NCI-H1930 (cell line): ENCODE measurements at regions not wholly inside any gene's neighbourhood (a gene's known extent, or its start where the extent isn't known, plus 50 kb on each side); places are given as distances from the start of the nearest gene placed in this dataset.
"Not testable (repeated sequence)": the region's sequence is repeated elsewhere in the genome, so short reads cannot be mapped to it uniquely, and the experiment has no call there.

Source experiments
- DNase-seq, 2 experiments: peaks; one replicate each; lab custom pipeline; 2025; lab: John Stamatoyannopoulos, UW

- DNase-seq = no peak
Observed at GRCh38 chr12:22810036-22810435, 185.1 kb downstream of the ETNK1 start.

GRCh38 chr12:22812531-22812930 lies 187.6 kb downstream of the ETNK1 start:
- DNase-seq = no peak

- DNase-seq = no peak
Observed at GRCh38 chr12:22821985-22822384, 197.0 kb downstream of the ETNK1 start.

GRCh38 chr12:22826026-22826425 lies 201.1 kb downstream of the ETNK1 start:
- DNase-seq = no peak

GRCh38 chr12:22826446-22826981 lies 201.5 kb downstream of the ETNK1 start:
- DNase-seq = not testable (repeated sequence)

- no peak for DNase-seq
Observed at GRCh38 chr12:22828066-22828465, 203.1 kb downstream of the ETNK1 start.

- no peak for DNase-seq
Observed at GRCh38 chr12:22835431-22835830, 210.5 kb downstream of the ETNK1 start.

- no peak for DNase-seq
Observed at GRCh38 chr12:22850185-22850584, 225.2 kb downstream of the ETNK1 start.

- DNase-seq = no peak
Observed at GRCh38 chr12:22851532-22851931, 226.6 kb downstream of the ETNK1 start.

GRCh38 chr12:22855456-22855855 lies 230.5 kb downstream of the ETNK1 start:
- DNase-seq = no peak

GRCh38 chr12:22856178-22856577 lies 231.2 kb downstream of the ETNK1 start:
- peak in 1 of 2 experiments; percentile 54 for DNase-seq

GRCh38 chr12:22858849-22859570 lies 234.0 kb downstream of the ETNK1 start:
- DNase-seq = no peak

GRCh38 chr12:22860926-22861325 lies 236.0 kb downstream of the ETNK1 start:
- no peak for DNase-seq

GRCh38 chr12:22865822-22866221 lies 240.9 kb downstream of the ETNK1 start:
- no peak for DNase-seq

GRCh38 chr12:22866406-22866805 lies 241.4 kb downstream of the ETNK1 start:
- DNase-seq = no peak

GRCh38 chr12:22874151-22874550 lies 249.2 kb downstream of the ETNK1 start:
- DNase-seq = no peak

- no peak for DNase-seq
Observed at GRCh38 chr12:22876262-22876661, 251.3 kb downstream of the ETNK1 start.

- no peak for DNase-seq
Observed at GRCh38 chr12:22879203-22879602, 254.2 kb downstream of the ETNK1 start.

- no peak for DNase-seq
Observed at GRCh38 chr12:22880331-22880730, 255.4 kb downstream of the ETNK1 start.

GRCh38 chr12:22880807-22881206 lies 255.8 kb downstream of the ETNK1 start:
- DNase-seq = no peak

- DNase-seq = no peak
Observed at GRCh38 chr12:22881878-22882385, 257.0 kb downstream of the ETNK1 start.

- DNase-seq = no peak
Observed at GRCh38 chr12:22882559-22882958, 257.6 kb downstream of the ETNK1 start.

GRCh38 chr12:22893878-22894277 lies 268.9 kb downstream of the ETNK1 start:
- no peak for DNase-seq

- no peak for DNase-seq
Observed at GRCh38 chr12:22899184-22899583, 274.2 kb downstream of the ETNK1 start.
